GM12872 (cell line): ENCODE measurements at regions not wholly inside any gene's neighbourhood (a gene's known extent, or its start where the extent isn't known, plus 50 kb on each side); places are given as distances from the start of the nearest gene placed in this dataset.

ENCODE experiments used
- TF ChIP-seq, protein P1 (sequence below): IDR thresholded peaks from 3 replicates; pipeline ENCODE4 v1.5.1; 2011; ENCODE audit warnings: low read depth, mild to moderate bottlenecking, low read length, moderate library complexity; ENCODE audit not compliant: insufficient read depth

GRCh38 chr2:9772035-9772998 is 71.0 kb upstream of the TAF1B start:
- TF ChIP-seq, protein P1, sequence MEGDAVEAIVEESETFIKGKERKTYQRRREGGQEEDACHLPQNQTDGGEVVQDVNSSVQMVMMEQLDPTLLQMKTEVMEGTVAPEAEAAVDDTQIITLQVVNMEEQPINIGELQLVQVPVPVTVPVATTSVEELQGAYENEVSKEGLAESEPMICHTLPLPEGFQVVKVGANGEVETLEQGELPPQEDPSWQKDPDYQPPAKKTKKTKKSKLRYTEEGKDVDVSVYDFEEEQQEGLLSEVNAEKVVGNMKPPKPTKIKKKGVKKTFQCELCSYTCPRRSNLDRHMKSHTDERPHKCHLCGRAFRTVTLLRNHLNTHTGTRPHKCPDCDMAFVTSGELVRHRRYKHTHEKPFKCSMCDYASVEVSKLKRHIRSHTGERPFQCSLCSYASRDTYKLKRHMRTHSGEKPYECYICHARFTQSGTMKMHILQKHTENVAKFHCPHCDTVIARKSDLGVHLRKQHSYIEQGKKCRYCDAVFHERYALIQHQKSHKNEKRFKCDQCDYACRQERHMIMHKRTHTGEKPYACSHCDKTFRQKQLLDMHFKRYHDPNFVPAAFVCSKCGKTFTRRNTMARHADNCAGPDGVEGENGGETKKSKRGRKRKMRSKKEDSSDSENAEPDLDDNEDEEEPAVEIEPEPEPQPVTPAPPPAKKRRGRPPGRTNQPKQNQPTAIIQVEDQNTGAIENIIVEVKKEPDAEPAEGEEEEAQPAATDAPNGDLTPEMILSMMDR = no peak

DNA sequence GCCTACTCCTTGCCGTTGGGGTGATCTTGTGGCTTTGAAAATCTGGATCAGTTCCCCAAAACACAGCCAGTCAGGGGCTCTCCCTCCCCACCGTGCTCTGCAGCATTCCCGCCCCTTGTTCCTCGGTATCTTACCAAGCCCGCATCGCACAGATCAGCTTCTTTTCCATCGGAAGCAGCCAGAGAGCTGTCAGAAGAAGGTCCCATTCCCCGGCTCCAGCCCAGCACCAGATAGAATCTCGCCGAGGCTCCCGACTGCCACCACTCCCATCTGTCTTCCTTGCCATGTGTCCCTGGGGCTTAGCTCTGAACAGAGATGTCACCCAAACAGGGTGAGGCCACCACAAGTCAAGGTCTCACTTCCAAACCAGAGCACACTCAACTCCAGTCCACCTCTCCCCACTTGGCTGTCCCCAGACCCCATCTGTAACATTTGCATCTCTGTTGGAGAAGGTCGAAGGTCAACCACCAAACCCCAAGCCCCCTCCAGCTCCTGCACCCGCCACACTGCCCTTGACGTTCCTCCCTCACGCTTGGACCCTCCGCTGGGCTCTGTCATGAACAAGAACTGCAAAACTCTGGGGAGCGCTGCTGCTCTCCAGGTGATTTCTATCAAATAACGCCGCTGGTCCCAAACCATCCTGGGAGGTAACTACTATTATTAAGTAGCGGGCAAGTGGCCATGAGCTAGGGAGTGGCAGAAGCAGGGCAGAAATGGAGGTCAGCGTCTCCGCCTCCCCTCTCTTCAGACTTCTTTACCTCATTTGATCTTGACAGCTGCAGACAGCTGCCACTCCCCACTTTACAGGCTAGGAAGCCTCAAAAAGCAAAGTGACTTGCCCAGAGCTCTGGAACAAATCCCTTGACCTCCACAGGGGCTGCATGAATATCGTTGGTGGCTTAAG is 70.0 kb upstream of the TAF1B start:
- TF ChIP-seq, protein P1 = no peak

DNA sequence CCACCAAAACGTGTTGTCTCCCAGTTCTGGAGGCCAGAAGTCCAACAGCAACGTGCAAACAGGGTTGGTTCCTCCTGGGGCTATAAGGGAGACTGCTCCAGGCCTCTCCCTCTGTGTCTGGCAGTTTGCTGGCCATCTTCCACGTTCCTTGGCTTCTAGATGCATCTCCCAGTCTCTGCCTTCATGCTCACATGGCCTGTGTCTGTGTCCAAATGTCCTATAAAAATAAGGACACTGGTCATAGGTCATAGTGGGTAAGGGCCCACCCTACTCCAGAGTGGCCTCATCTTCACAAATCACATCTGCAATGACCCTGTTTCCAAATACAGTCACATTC is 69.4 kb upstream of the TAF1B start:
- TF ChIP-seq, protein P1 = no peak

- TF ChIP-seq, protein P1 = no peak
These were observed 69.0 kb upstream of the TAF1B start for GRCh38 chr2:9774266-9774665.

DNA sequence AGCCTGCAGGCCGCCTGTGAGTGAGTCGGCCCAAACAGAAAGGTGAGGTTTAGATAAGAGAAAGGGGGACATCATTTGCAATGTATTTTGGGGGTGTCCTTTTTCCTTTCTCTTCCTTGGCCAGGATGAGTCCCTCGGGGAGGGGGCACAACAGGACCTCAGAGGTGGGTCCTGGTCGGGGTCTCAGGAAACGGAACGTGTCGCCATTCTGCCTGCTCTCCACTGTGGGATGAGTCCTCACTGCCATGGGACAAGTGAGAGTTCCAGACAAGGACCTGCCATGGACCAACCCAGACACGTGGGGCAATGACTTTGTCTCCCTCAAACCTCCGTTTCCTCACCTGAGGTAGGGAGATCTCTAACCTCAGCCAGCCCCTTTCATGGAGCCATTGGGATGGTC is 67.9 kb upstream of the TAF1B start:
- TF ChIP-seq, protein P1 = no peak

DNA sequence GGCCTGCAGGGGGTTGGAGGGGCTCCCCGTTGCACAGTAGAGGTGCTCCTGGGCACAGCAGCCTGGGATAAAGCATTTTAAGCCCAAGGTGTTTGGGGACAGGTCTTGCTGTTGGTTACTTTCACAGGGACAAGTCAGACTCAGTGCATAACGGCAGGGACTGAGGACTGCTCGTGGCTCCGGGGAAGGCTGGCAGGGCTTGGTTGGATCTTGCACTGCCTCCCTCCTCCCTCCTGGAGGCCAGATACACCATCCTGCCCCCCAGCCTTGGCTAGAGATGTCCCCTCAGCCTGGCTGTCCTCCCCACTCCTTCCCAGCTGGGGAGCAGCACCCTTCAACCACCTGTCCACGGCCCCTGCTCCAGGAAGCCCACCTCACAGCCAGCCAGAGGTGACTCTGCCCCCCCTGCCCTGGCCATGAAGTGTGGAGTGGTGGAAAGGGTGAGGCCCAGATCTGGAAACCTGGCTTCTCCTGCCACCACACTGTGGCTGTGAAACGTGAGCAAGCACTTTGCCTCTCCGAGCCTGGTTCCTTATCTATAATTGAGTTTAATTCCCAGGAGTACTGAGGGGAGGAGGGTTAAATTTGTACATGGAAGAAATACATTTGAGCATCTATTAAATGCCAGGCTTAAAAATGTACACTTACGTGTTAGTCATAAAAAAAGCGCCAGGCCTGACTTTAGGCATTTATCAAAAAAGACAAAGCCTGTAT is 67.1 kb upstream of the TAF1B start:
- TF ChIP-seq, protein P1 = no peak

- TF ChIP-seq, protein P1 = no peak
These were observed 66.2 kb upstream of the TAF1B start for GRCh38 chr2:9777081-9777480.
